ENCODE measurements at regions not wholly inside any gene's neighbourhood (a gene's known extent, or its start where the extent isn't known, plus 50 kb on each side); places are given as distances from the start of the nearest gene placed in this dataset.

DNA sequence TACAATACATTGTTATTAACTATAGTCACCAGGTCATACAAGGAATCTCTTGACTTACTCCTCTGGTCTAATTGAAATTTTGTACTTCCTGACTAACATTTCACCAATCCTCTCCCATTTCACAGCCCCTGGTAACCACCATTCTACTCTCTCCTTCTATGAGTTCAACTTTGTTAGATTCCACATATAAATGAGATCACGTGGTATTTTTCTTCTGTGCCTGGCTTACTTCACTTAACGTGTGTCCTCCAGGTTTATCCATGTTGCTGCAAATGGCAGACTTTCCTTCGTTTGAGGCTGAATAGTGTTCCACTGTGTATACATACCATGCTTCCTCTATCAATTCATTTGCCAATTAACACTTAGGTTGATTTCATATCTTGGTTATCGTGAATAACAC is 128.5 kb downstream of the CHD9NB start:
- TF ChIP-seq, protein P1, sequence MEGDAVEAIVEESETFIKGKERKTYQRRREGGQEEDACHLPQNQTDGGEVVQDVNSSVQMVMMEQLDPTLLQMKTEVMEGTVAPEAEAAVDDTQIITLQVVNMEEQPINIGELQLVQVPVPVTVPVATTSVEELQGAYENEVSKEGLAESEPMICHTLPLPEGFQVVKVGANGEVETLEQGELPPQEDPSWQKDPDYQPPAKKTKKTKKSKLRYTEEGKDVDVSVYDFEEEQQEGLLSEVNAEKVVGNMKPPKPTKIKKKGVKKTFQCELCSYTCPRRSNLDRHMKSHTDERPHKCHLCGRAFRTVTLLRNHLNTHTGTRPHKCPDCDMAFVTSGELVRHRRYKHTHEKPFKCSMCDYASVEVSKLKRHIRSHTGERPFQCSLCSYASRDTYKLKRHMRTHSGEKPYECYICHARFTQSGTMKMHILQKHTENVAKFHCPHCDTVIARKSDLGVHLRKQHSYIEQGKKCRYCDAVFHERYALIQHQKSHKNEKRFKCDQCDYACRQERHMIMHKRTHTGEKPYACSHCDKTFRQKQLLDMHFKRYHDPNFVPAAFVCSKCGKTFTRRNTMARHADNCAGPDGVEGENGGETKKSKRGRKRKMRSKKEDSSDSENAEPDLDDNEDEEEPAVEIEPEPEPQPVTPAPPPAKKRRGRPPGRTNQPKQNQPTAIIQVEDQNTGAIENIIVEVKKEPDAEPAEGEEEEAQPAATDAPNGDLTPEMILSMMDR (IDR thresholded peaks at IDR 0.05), result no peak
- TF ChIP-seq POLR2A (IDR thresholded peaks at IDR 0.05) (no peak), POLR2AphosphoS5 (IDR thresholded peaks at IDR 0.05) (no peak)
